Fibroblast of the conjunctiva (primary cell): ENCODE measurements at regions not wholly inside any gene's neighbourhood (a gene's known extent, or its start where the extent isn't known, plus 50 kb on each side); places are given as distances from the start of the nearest gene placed in this dataset.
"Not testable (repeated sequence)": the region's sequence is repeated elsewhere in the genome, so short reads cannot be mapped to it uniquely, and the experiment has no call there.

Experiments
- DNase-seq: peaks from one replicate; pipeline ENCODE4 v3.0.0-alpha.2; 2010; ENCODE audit warnings: low read depth

- not testable (repeated sequence) for DNase-seq
Observed at GRCh38 chr3:156048483-156048882, 71.9 kb upstream of the KCNAB1 start.

GRCh38 chr3:156050918-156051317, 69.5 kb upstream of the KCNAB1 start:
- no peak for DNase-seq

- DNase-seq: no peak
Observed at GRCh38 chr3:156051651-156052050, 68.7 kb upstream of the KCNAB1 start.

- DNase-seq: no peak
Observed at GRCh38 chr3:156052115-156052514, 68.3 kb upstream of the KCNAB1 start.

- DNase-seq: no peak
Observed at GRCh38 chr3:156059950-156060501, 60.4 kb upstream of the KCNAB1 start.

GRCh38 chr3:156068151-156068550, 52.2 kb upstream of the KCNAB1 start:
- not testable (repeated sequence) for DNase-seq

GRCh38 chr3:156070028-156070427, 50.4 kb upstream of the KCNAB1 start:
- DNase-seq: no peak
